GM10266 (cell line): ENCODE measurements at regions not wholly inside any gene's neighbourhood (a gene's known extent, or its start where the extent isn't known, plus 50 kb on each side); places are given as distances from the start of the nearest gene placed in this dataset.

ENCODE experiments used
- DNase-seq: peaks from one replicate; pipeline ENCODE4 v3.0.0; 2012; ENCODE audit errors: extremely low spot score
- CTCF ChIP-seq: IDR thresholded peaks from 2 replicates; pipeline ENCODE4 v1.5.1; 2012; ENCODE audit warnings: mild to moderate bottlenecking, low read depth; ENCODE audit not compliant: control insufficient read depth, insufficient read depth; ENCODE audit errors: missing control alignments

- DNase-seq = no peak
- no peak for TF ChIP-seq CTCF
Observed at GRCh38 chr2:60359569-60359968, 193.9 kb downstream of the BCL11A start.

- no peak for DNase-seq
- no peak for TF ChIP-seq CTCF
Observed at GRCh38 chr2:60358476-60358875, 195.0 kb downstream of the BCL11A start.

- DNase-seq = no peak
- no peak for TF ChIP-seq CTCF
Observed at GRCh38 chr2:60357996-60358395, 195.5 kb downstream of the BCL11A start.

GRCh38 chr2:60356346-60356745, 197.1 kb downstream of the BCL11A start:
- no peak for TF ChIP-seq CTCF
- DNase-seq = no peak

GRCh38 chr2:60355849-60356261, 197.6 kb downstream of the BCL11A start:
- TF ChIP-seq CTCF = no peak
- no peak for DNase-seq

GRCh38 chr2:60354713-60355112, 198.7 kb downstream of the BCL11A start:
- no peak for TF ChIP-seq CTCF
- no peak for DNase-seq

GRCh38 chr2:60353863-60354262, 199.6 kb downstream of the BCL11A start:
- DNase-seq = no peak
- no peak for TF ChIP-seq CTCF
